Gastroesophageal sphincter (tissue), 4 donors: ENCODE measurements at regions not wholly inside any gene's neighbourhood (a gene's known extent, or its start where the extent isn't known, plus 50 kb on each side); places are given as distances from the start of the nearest gene placed in this dataset.
A peak's percentile ranks its signal among the peaks of the same experiment; 100 is the strongest.

Experiments
- ATAC-seq: fragments of 150-250 bp; one replicate; pipeline ENCODE4 v1.9.1; 2016; ENCODE audit warnings: mild to moderate bottlenecking, moderate library complexity
- H3K27ac ChIP-seq, 4 donors: fragments of 200-600 bp; sonication (generic) in 3 of 4; 1 replicate in 3 of 4; 2 replicates in 1 of 4; pipeline ENCODE4 v1.5.1; 2016 to 2019
- H3K27me3 ChIP-seq: fragments of 200-600 bp; sonication (generic); one replicate; pipeline ENCODE4 v1.5.1; 2019
- H3K36me3 ChIP-seq, 2 donors: fragments of 200-600 bp; sonication (generic); one replicate each; pipeline ENCODE4 v1.5.1; 2019; ENCODE audit warnings: control low read depth in 1 of 2
- H3K4me1 ChIP-seq, 3 donors: fragments of 200-600 bp; sonication (generic); 1 replicate in 2 of 3; 2 replicates in 1 of 3; pipeline ENCODE4 v1.5.1; 2016 to 2019; ENCODE audit warnings: control low read depth in 2 of 3
- H3K4me3 ChIP-seq, 2 donors: fragments of 200-600 bp; sonication (generic); one replicate each; pipeline ENCODE4 v1.5.1; 2019; ENCODE audit warnings: mild to moderate bottlenecking in 1 of 2, moderate library complexity in 1 of 2
- H3K9me3 ChIP-seq, 3 donors: fragments of 200-600 bp; sonication (generic); one replicate each; pipeline ENCODE4 v1.5.1; 2017 to 2019; ENCODE audit warnings: control low read depth in 2 of 3
- EP300 ChIP-seq: sonication (generic); formaldehyde crosslinking; IDR thresholded peaks from one replicate; pipeline ENCODE4 v1.6.1; 2017; ENCODE audit warnings: antibody characterized with exemption, mild to moderate bottlenecking
- POLR2A ChIP-seq, 2 donors: fragments of 450-650 bp; IDR thresholded peaks; one replicate each; pipeline ENCODE4 v1.6.1; 2017; ENCODE audit warnings: antibody characterized with exemption in 2 of 2, mild to moderate bottlenecking in 2 of 2, moderate library complexity in 1 of 2
- POLR2AphosphoS5 ChIP-seq: sonication (generic); formaldehyde crosslinking; IDR thresholded peaks from one replicate; pipeline ENCODE4 v1.6.1; 2017; ENCODE audit warnings: antibody characterized with exemption
- WGBS, 2 donors: methylation state at CpG; one replicate each; pipeline ENCODE4 v1.1.5; 2018; ENCODE audit warnings: low coverage in 1 of 2; 5-methylcytosine and 5-hydroxymethylcytosine counted together
- TF ChIP-seq, protein P1 (sequence below), 4 experiments: fragments of 200-600 bp in 2 of 4; fragments of 450-650 bp in 2 of 4; sonication (generic) in 1 of 4; IDR thresholded peaks; one replicate each; pipeline ENCODE4 v1.5.1; 2017 to 2019; ENCODE audit warnings: antibody characterized with exemption in 4 of 4, mild to moderate bottlenecking in 2 of 4, moderate library complexity in 2 of 4

DNA sequence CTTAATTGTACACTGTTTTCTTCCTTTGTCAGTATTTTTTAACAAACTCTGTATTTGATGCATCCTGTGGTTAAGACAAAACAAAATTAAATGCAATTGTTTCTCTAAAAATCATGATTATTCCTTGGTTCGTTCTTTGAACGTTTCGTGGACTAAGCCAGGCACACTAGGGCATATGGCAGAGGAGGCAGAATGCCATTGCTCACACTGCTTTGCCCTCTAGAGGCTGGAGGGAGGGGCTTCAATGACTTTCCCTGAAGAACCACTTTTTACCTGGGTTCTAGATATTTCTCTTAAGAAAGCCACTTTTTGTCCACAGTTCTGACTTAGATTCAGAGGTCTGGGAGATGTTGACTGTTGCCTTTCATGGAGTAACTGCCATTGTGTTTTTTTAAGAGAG is 236.2 kb upstream of the ADAMTSL1 start:
- H3K4me3 ChIP-seq = no peak overlapping the region
- H3K27ac ChIP-seq = no peak overlapping the region
- TF ChIP-seq, protein P1, sequence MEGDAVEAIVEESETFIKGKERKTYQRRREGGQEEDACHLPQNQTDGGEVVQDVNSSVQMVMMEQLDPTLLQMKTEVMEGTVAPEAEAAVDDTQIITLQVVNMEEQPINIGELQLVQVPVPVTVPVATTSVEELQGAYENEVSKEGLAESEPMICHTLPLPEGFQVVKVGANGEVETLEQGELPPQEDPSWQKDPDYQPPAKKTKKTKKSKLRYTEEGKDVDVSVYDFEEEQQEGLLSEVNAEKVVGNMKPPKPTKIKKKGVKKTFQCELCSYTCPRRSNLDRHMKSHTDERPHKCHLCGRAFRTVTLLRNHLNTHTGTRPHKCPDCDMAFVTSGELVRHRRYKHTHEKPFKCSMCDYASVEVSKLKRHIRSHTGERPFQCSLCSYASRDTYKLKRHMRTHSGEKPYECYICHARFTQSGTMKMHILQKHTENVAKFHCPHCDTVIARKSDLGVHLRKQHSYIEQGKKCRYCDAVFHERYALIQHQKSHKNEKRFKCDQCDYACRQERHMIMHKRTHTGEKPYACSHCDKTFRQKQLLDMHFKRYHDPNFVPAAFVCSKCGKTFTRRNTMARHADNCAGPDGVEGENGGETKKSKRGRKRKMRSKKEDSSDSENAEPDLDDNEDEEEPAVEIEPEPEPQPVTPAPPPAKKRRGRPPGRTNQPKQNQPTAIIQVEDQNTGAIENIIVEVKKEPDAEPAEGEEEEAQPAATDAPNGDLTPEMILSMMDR (IDR thresholded peaks at IDR 0.05) = no peak
- H3K36me3 ChIP-seq = no peaks in the 10 kb centered on the region
- peaks cover 0 to 26% (median 6%) of the 10 kb centered on the region in 3 donors for H3K4me1 ChIP-seq
- no peaks in the 10 kb centered on the region for H3K9me3 ChIP-seq
- H3K27me3 ChIP-seq = no peaks in the 10 kb centered on the region
- no peak for ATAC-seq
- WGBS, 2 donors = 81 to 90% methylated on average over 3 of the region's 3 CpGs

DNA sequence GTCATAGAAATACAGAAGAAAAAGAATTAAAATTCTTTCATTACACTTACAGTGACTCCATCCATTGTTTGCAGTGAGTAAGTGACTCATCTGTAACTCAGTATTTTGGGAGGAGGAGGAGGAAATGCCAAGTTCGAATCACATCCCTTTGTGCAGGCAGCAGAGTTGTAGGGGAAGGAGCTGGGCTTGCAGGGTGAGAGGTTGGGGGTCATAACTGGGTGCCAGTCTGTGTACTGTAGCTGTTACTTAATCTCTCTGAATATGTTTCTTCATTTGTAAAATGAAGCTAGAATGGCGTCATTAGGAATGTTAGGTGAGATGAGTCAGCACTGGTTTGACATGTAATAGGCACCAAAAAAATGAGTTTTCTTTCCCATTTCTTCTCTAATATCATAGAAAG is 235.7 kb upstream of the ADAMTSL1 start:
- no peak for TF ChIP-seq EP300
- TF ChIP-seq POLR2A (IDR thresholded peaks at IDR 0.05) = no peak
- TF ChIP-seq POLR2AphosphoS5 = no peak
- TF ChIP-seq, protein P1 (IDR thresholded peaks at IDR 0.05) = no peak
- no peaks in the 10 kb centered on the region for H3K27me3 ChIP-seq
- H3K9me3 ChIP-seq = no peaks in the 10 kb centered on the region
- 20 to 22% methylated on average over 2 of the region's 2 CpGs for WGBS, 2 donors
- no peak overlapping the region for H3K4me3 ChIP-seq
- H3K36me3 ChIP-seq = no peaks in the 10 kb centered on the region
- peaks cover 0 to 26% (median 6%) of the 10 kb centered on the region in 3 donors for H3K4me1 ChIP-seq
- ATAC-seq = no peak
- H3K27ac ChIP-seq = no peak overlapping the region

DNA sequence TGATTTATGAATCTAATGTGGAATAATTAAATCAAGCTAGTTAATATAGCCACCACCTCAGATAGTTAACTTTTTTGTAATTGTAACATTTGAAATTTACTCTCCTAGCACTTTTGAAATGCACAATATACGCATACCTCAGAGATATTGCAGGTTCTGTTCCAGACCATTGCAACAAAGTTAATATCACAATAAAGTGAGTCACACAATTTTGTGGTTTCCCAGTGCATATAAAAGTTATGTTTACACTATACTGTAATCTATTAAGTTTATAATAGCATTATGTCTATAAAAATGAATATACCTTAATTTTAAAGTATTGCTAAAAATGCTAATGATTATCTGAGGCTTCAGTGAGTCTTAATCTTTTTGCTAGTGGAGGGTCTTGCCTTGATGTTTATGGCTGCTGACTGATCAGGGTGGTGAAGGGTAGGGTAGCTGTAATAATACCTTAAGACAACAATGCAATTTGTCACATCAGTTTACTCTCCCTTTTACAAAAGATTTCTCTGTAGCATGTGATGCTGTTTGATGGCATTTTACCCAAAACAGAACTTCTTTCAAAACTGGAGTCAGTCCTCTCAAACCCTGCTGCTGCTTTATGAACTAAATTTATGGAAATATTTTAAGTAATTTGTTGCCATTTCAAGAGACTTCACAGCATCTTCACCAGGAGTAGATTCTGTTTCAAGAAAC is 235.1 kb upstream of the ADAMTSL1 start:
- Histone ChIP-seq H3K9me3 (no peaks in the 10 kb centered on the region), H3K36me3 (no peaks in the 10 kb centered on the region), H3K27ac (no peak overlapping the region), H3K27me3 (no peaks in the 10 kb centered on the region), H3K4me1 (peaks cover 0 to 26% (median 6%) of the 10 kb centered on the region in 3 donors), H3K4me3 (no peak overlapping the region)
- TF ChIP-seq, protein P1 (IDR thresholded peaks at IDR 0.05) = no peak
- TF ChIP-seq POLR2AphosphoS5 (no peak), EP300 (no peak), POLR2A (IDR thresholded peaks at IDR 0.05) (no peak)
- 88 to 95% methylated on average over 1 of the region's 1 CpG for WGBS, 2 donors
- ATAC-seq = no peak

DNA sequence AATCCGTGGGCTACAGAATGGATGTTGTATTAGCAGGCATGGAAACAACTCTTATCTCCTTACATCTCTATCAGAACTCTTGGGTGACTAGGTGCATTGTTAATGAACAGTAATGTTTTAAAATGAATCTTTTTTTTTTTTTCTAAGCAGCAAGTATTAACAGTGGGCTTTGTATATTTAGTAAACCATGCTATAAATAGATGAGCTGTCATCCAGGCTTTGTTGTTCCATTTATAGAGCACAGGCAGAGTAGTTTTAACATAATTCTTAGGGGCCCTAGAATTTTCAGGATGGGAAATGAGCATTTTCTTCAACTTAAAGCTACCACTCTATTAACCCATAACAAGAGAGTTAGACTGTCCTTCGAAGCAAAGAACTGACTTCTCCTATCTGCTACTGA is 233.7 kb upstream of the ADAMTSL1 start:
- no peak overlapping the region for H3K27ac ChIP-seq
- no peaks in the 10 kb centered on the region for H3K27me3 ChIP-seq
- H3K9me3 ChIP-seq = no peaks in the 10 kb centered on the region
- WGBS, 2 donors = 16 to 25% methylated on average over 2 of the region's 2 CpGs
- H3K4me1 ChIP-seq = peaks cover 0 to 26% (median 6%) of the 10 kb centered on the region in 3 donors
- TF ChIP-seq POLR2A (IDR thresholded peaks at IDR 0.05) (no peak), EP300 (no peak), POLR2AphosphoS5 (no peak)
- TF ChIP-seq, protein P1 (IDR thresholded peaks at IDR 0.05) = no peak
- H3K4me3 ChIP-seq = no peak overlapping the region
- no peaks in the 10 kb centered on the region for H3K36me3 ChIP-seq
- ATAC-seq = no peak

DNA sequence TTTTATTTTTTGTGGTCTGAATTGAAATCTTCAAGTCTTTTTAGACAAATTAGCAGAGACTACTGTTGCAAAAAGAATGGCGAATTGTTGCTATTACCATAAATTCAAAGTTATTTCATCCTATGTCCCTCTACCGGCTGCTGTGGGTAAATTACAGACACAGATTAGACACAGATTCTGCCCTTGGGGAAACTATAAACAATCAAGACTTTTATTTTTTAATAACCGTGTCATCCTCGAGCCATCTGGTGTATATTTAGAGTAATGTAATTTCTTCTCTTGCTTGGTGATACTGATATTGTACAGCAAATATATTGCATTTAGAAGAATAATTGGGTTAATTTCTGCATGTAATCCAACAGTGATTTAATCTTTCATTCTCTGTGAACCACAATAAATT is 228.0 kb upstream of the ADAMTSL1 start:
- Histone ChIP-seq H3K9me3 (no peaks in the 10 kb centered on the region), H3K4me3 (no peak overlapping the region), H3K4me1 (peaks cover 0 to 3% (median 0%) of the 10 kb centered on the region in 3 donors), H3K27me3 (no peaks in the 10 kb centered on the region), H3K36me3 (no peaks in the 10 kb centered on the region), H3K27ac (no peak overlapping the region)
- WGBS, 2 donors = 45 to 56% methylated on average over 4 of the region's 4 CpGs
- TF ChIP-seq POLR2A (IDR thresholded peaks at IDR 0.05) = no peak
- no peak for TF ChIP-seq POLR2AphosphoS5
- peak; percentile 5 for TF ChIP-seq EP300
- TF ChIP-seq, protein P1 (IDR thresholded peaks at IDR 0.05) = no peak
- no peak for ATAC-seq
